Panc1 (cell line): ENCODE measurements at regions not wholly inside any gene's neighbourhood (a gene's known extent, or its start where the extent isn't known, plus 50 kb on each side); places are given as distances from the start of the nearest gene placed in this dataset.

Experiments used
- ATAC-seq: fragments of 200-7000 bp; cut with Tn5 transposase; 2 replicates; pipeline ENCODE4 v1.9.1; 2020; ENCODE audit warnings: mild to moderate bottlenecking, moderate library complexity
- BruUV-seq: library from RNA; stranded (reverse); fragments of 400-500 nt; replicated peaks from 2 replicates; lab custom pipeline; 2021; lab: Mats Ljungman, UMichigan
- CTCF ChIA-PET: fragments of 300-600 bp; sonication (Branson Sonifier 250); formaldehyde crosslinking; loops from one replicate; lab custom pipeline; 2022; ENCODE audit warnings: antibody characterized with exemption; lab: Charles Lee
- POLR2A ChIA-PET: fragments of 300-600 bp; sonication (Branson Sonifier 250); formaldehyde crosslinking; loops from one replicate; lab custom pipeline; 2022; ENCODE audit warnings: antibody characterized with exemption; lab: Charles Lee
- DNase-seq: peaks from one replicate; pipeline ENCODE4 v3.0.0-alpha.2; 2010; ENCODE audit warnings: low read depth, low spot score
- H3K27ac ChIP-seq: 2 replicates; pipeline ENCODE4 v1.5.1; 2011; ENCODE audit warnings: mild to moderate bottlenecking, low read length, inconsistent platforms
- H3K27me3 ChIP-seq: fragments of 200-500 bp; sonication (Bioruptor generic); 2 replicates; pipeline ENCODE4 v1.6.0; 2014; ENCODE audit warnings: low read length, inconsistent platforms; ENCODE audit not compliant: control insufficient read depth, insufficient read depth
- H3K36me3 ChIP-seq: fragments of 200-500 bp; sonication (Bioruptor generic); 2 replicates; pipeline ENCODE4 v1.5.1; 2014; ENCODE audit warnings: inconsistent platforms, mild to moderate bottlenecking, low read length, moderate library complexity; ENCODE audit not compliant: control insufficient read depth, insufficient read depth
- H3K4me1 ChIP-seq: 2 replicates; pipeline ENCODE4 v1.5.1; 2011; ENCODE audit warnings: inconsistent platforms, mild to moderate bottlenecking, low read length, moderate library complexity; ENCODE audit not compliant: control insufficient read depth, insufficient read depth
- H3K4me3 ChIP-seq, 2 experiments: 2 replicates each; pipeline ENCODE4 v1.5.1; 2011 to 2012; ENCODE audit warnings: low read depth in 2 of 2, low read length in 2 of 2, mild to moderate bottlenecking in 2 of 2, inconsistent platforms in 1 of 2, moderate library complexity in 1 of 2
- H3K9me3 ChIP-seq: fragments of 200-500 bp; sonication (Bioruptor generic); 2 replicates; pipeline ENCODE4 v1.5.1; 2014; ENCODE audit warnings: low read depth, mild to moderate bottlenecking, inconsistent platforms, low read length, moderate library complexity; ENCODE audit not compliant: control insufficient read depth, insufficient read depth
- POLR2AphosphoS5 ChIP-seq: IDR thresholded peaks from 2 replicates; pipeline ENCODE4 v1.6.1; 2012; ENCODE audit warnings: mild to moderate bottlenecking, low read depth, low read length, moderate library complexity
- REST ChIP-seq, 2 experiments: IDR thresholded peaks; 2 replicates each; pipeline ENCODE4 v1.6.1; 2011 to 2012; ENCODE audit warnings: low read depth in 2 of 2, control low read depth in 1 of 2, low read length in 1 of 2, mild to moderate bottlenecking in 1 of 2, moderate library complexity in 1 of 2; ENCODE audit not compliant: insufficient read depth in 1 of 2
- SIN3A ChIP-seq: IDR thresholded peaks from 2 replicates; pipeline ENCODE4 v1.6.1; 2012; ENCODE audit warnings: low read depth, mild to moderate bottlenecking, low read length, moderate library complexity, borderline replicate concordance; ENCODE audit not compliant: insufficient read depth
- TCF7L2 ChIP-seq: IDR thresholded peaks from 2 replicates; pipeline ENCODE4 v1.6.1; 2011; ENCODE audit warnings: mild to moderate bottlenecking, low read depth, low read length, inconsistent platforms
- in situ Hi-C: cut with HindIII; loops from 2 replicates; pipeline ENCODE4 v1.10.0; 2016; ENCODE audit warnings: low sequenced_read_pairs, low pct_unique_long_range_greater_than_20kb
- intact Hi-C: fragments of 100-400 bp; cut with micrococcal nuclease; formaldehyde crosslinking; loops from one replicate; pipeline ENCODE4 v1.10.0; 2022; ENCODE audit not compliant: unreplicated experiment
- TF ChIP-seq, protein P1 (sequence below): fragments of 450-650 bp; IDR thresholded peaks from 2 replicates; pipeline ENCODE4 v1.5.1; 2017; ENCODE audit warnings: mild to moderate bottlenecking

GRCh38 chr1:60133000-60133673, 59.6 kb upstream of the C1orf87 start:
- CTCF ChIA-PET, result interaction anchor here (0.5 kb wide), 1 partner anchor 286 kb away, joined by 6 read pairs; no protein-coding TSS in a partner anchor
- Histone ChIP-seq H3K27me3 (0 out of 2 replicates have a peak, but pooled peaks cover 2% of the 10 kb centered on the region), H3K36me3 (no peaks in the 10 kb centered on the region), H3K4me1 (no peaks in the 10 kb centered on the region), H3K9me3 (no peaks in the 10 kb centered on the region), H3K27ac (no peak overlapping the region), H3K4me3 (no peak overlapping the region)
- no peak for ATAC-seq
- BruUV-seq, result no TSS peak
- no peak for DNase-seq
- in situ Hi-C loops (no loop called here), intact Hi-C loops (no loop called here)
- TF ChIP-seq, protein P1, sequence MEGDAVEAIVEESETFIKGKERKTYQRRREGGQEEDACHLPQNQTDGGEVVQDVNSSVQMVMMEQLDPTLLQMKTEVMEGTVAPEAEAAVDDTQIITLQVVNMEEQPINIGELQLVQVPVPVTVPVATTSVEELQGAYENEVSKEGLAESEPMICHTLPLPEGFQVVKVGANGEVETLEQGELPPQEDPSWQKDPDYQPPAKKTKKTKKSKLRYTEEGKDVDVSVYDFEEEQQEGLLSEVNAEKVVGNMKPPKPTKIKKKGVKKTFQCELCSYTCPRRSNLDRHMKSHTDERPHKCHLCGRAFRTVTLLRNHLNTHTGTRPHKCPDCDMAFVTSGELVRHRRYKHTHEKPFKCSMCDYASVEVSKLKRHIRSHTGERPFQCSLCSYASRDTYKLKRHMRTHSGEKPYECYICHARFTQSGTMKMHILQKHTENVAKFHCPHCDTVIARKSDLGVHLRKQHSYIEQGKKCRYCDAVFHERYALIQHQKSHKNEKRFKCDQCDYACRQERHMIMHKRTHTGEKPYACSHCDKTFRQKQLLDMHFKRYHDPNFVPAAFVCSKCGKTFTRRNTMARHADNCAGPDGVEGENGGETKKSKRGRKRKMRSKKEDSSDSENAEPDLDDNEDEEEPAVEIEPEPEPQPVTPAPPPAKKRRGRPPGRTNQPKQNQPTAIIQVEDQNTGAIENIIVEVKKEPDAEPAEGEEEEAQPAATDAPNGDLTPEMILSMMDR, result no peak
- peak; percentile 27; the same call in 1 of the 2 replicates for TF ChIP-seq TCF7L2
- POLR2A ChIA-PET, result no interaction called here

- no TSS peak for BruUV-seq
- POLR2A ChIA-PET, result no interaction called here
- DNase-seq, result no peak
- Histone ChIP-seq H3K4me1 (no peaks in the 10 kb centered on the region), H3K27me3 (0 out of 2 replicates have a peak, but pooled peaks cover 2% of the 10 kb centered on the region), H3K4me3 (no peak overlapping the region), H3K9me3 (no peaks in the 10 kb centered on the region), H3K36me3 (no peaks in the 10 kb centered on the region), H3K27ac (no peak overlapping the region)
- intact Hi-C loops (no loop called here), in situ Hi-C loops (no loop called here)
- no peak for TF ChIP-seq REST (IDR thresholded peaks at IDR 0.05; ENCODE audit: insufficient read depth in 1 of 2, low read depth in 2 of 2, low read length in 1 of 2)
- no peak for TF ChIP-seq TCF7L2
- no peak for TF ChIP-seq POLR2AphosphoS5
- TF ChIP-seq, protein P1, result no peak
- TF ChIP-seq SIN3A, result no peak
- CTCF ChIA-PET, result no interaction called here
- no peak for ATAC-seq
Measured at GRCh38 chr1:60132108-60132507, 58.5 kb upstream of the C1orf87 start.
